ENCODE measurements at regions not wholly inside any gene's neighbourhood (a gene's known extent, or its start where the extent isn't known, plus 50 kb on each side); places are given as distances from the start of the nearest gene placed in this dataset.

- no peak for TF ChIP-seq POLR2AphosphoS5 (IDR thresholded peaks at IDR 0.05; ENCODE audit: low read depth, low read length)
- no peak for TF ChIP-seq POLR2A (IDR thresholded peaks at IDR 0.05; ENCODE audit: low read depth, low read length)
- TF ChIP-seq TAF1 (IDR thresholded peaks at IDR 0.05; ENCODE audit: low read depth, low read length) = no peak
- no peak for TF ChIP-seq SPI1 (IDR thresholded peaks at IDR 0.05; ENCODE audit: low read depth, low read length)
- TF ChIP-seq POU2F2 (IDR thresholded peaks at IDR 0.05; ENCODE audit: low read depth, low read length) = no peak
- TF ChIP-seq PAX5 (IDR thresholded peaks at IDR 0.05; ENCODE audit: insufficient read depth, low read length, severe bottlenecking) = no peak
These were observed 297.5 kb downstream of the CLIC5 start for GRCh38 chr6:45718131-45718530.

Measured in GM12891 (cell line).